ENCODE measurements at regions not wholly inside any gene's neighbourhood (a gene's known extent, or its start where the extent isn't known, plus 50 kb on each side); places are given as distances from the start of the nearest gene placed in this dataset.

- TF ChIP-seq SMAD3 (CRISPR knock-in tag; IDR thresholded peaks at IDR 0.05; ENCODE audit: borderline replicate concordance) (no peak), AFF4 (CRISPR knock-in tag; IDR thresholded peaks at IDR 0.05; ENCODE audit: borderline replicate concordance) (no peak)
Measured at GRCh38 chr9:99411068-99411467, 189.0 kb downstream of the SEC61B start (continued).

GRCh38 chr9:99411479-99412115 is 189.5 kb downstream of the SEC61B start:
- ATAC-seq (peak; percentile 39), DNase-seq (ENCODE audit: low spot score) (no peak)
- Mint-ChIP-seq H3K4me3 (no peak overlapping the region), H3K36me3 (no peaks in the 10 kb centered on the region), H3K9me3 (peaks cover 13% of the 10 kb centered on the region; the same call in 1 of the 2 replicates), H3K4me1 (peaks cover 25% of the 10 kb centered on the region), H3K27ac (no peak overlapping the region; the same call in 1 of the 2 replicates), H3K27me3 (ENCODE audit: low read depth) (no peaks in the 10 kb centered on the region; the same call in 1 of the 2 replicates)
- ChIA-PET POLR2A (no interaction called here), CTCF (interaction anchor here (0.9 to 1.4 kb wide), 3 partner anchors 112 to 190 kb away, joined by 3 to 5 read pairs (median 3); partner anchors contain the start of genes ALG2 and SEC61B)
- TF ChIP-seq MAX (CRISPR knock-in tag; IDR thresholded peaks at IDR 0.05): no peak
- no peak for TF ChIP-seq ATF2 (CRISPR knock-in tag; IDR thresholded peaks at IDR 0.05; ENCODE audit: borderline replicate concordance, low read depth)
- no peak for TF ChIP-seq HMGXB4 (CRISPR knock-in tag; IDR thresholded peaks at IDR 0.05)
- TF ChIP-seq ZMAT4 (CRISPR knock-in tag; IDR thresholded peaks at IDR 0.05): no peak
- no peak for TF ChIP-seq ZNF219 (CRISPR knock-in tag; IDR thresholded peaks at IDR 0.05; ENCODE audit: borderline replicate concordance)
- no peak for TF ChIP-seq PREB (CRISPR knock-in tag; IDR thresholded peaks at IDR 0.05; ENCODE audit: borderline replicate concordance)
- TF ChIP-seq SOX15 (CRISPR knock-in tag; IDR thresholded peaks at IDR 0.05): no peak
- TF ChIP-seq ZNF512 (CRISPR knock-in tag; IDR thresholded peaks at IDR 0.05; ENCODE audit: borderline replicate concordance): no peak
- no peak for TF ChIP-seq ZNF138 (CRISPR knock-in tag; conservative IDR thresholded peaks at IDR 0.05)
- no peak for TF ChIP-seq AFF4 (CRISPR knock-in tag; IDR thresholded peaks at IDR 0.05; ENCODE audit: borderline replicate concordance)
- TF ChIP-seq ESRRA (CRISPR knock-in tag; IDR thresholded peaks at IDR 0.05; ENCODE audit: borderline replicate concordance): no peak
- TF ChIP-seq ERG (CRISPR knock-in tag; IDR thresholded peaks at IDR 0.05): no peak

Data from WTC11 (cell line).